ENCODE measurements at regions not wholly inside any gene's neighbourhood (a gene's known extent, or its start where the extent isn't known, plus 50 kb on each side); places are given as distances from the start of the nearest gene placed in this dataset.

DNA sequence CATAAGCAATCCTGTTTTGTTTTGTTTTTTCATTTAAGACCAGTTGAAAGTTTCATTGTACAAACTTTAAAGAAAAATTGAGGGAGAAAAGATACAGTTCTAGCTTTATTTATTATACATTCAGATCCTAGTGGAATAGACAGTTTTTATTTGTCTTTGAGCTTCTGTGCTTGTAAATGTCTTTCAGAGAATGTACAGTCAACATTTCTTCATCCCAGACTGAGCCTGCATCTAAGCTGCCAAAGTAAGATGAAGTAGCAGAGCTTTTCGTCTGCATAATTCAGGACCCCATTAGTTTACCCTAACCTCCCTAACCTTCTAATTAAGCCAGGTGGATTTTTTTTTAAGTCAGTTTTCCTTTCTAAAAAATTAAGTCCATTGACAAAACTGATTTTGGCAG lies 516.7 kb upstream of the HTR2A start:
- 48 to 65% methylated on average over 1 of the region's 1 CpG for WGBS, 2 donors
- H3K9me3 ChIP-seq = no peaks in the 10 kb centered on the region
- no peak overlapping the region for H3K4me3 ChIP-seq
- TF ChIP-seq POLR2AphosphoS5 (IDR thresholded peaks at IDR 0.05) = no peak
- TF ChIP-seq, protein P1, sequence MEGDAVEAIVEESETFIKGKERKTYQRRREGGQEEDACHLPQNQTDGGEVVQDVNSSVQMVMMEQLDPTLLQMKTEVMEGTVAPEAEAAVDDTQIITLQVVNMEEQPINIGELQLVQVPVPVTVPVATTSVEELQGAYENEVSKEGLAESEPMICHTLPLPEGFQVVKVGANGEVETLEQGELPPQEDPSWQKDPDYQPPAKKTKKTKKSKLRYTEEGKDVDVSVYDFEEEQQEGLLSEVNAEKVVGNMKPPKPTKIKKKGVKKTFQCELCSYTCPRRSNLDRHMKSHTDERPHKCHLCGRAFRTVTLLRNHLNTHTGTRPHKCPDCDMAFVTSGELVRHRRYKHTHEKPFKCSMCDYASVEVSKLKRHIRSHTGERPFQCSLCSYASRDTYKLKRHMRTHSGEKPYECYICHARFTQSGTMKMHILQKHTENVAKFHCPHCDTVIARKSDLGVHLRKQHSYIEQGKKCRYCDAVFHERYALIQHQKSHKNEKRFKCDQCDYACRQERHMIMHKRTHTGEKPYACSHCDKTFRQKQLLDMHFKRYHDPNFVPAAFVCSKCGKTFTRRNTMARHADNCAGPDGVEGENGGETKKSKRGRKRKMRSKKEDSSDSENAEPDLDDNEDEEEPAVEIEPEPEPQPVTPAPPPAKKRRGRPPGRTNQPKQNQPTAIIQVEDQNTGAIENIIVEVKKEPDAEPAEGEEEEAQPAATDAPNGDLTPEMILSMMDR (IDR thresholded peaks at IDR 0.05) = no peak
- TF ChIP-seq EP300 (IDR thresholded peaks at IDR 0.05) = no peak
- TF ChIP-seq POLR2A (IDR thresholded peaks at IDR 0.05) = no peak
- no peaks in the 10 kb centered on the region for H3K36me3 ChIP-seq
- H3K27me3 ChIP-seq = no peaks in the 10 kb centered on the region
- H3K27ac ChIP-seq = no peak overlapping the region
- intact Hi-C loops (cut with DNase I) = no loop called here
- no peaks in the 10 kb centered on the region for H3K4me1 ChIP-seq
- DNase-seq = no peak

DNA sequence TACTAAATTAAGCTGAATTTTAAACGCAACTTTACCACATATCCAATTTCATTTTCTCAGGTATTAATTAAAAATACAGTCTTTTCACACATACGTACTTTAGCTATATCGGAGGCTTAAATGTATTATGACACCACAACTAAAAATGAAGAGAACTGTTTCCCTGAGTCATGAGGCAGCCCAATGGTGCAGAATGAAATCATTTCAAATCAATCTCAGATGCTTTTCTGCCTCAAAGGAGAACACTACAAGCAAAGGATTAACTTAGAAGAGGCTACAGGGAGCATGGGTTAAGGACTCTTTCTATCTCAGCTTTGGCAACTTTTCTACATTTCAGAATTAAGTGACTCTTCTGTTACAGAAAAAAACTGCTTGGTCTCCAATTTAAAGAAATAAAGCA lies 516.3 kb upstream of the HTR2A start:
- no peaks in the 10 kb centered on the region for H3K36me3 ChIP-seq
- DNase-seq = no peak
- WGBS, 2 donors = 81 to 84% methylated on average over 3 of the region's 3 CpGs
- H3K27ac ChIP-seq = no peak overlapping the region
- no peaks in the 10 kb centered on the region for H3K27me3 ChIP-seq
- no peaks in the 10 kb centered on the region for H3K4me1 ChIP-seq
- no peak overlapping the region for H3K4me3 ChIP-seq
- TF ChIP-seq POLR2AphosphoS5 (IDR thresholded peaks at IDR 0.05) = no peak
- TF ChIP-seq, protein P1 (IDR thresholded peaks at IDR 0.05) = no peak
- no peaks in the 10 kb centered on the region for H3K9me3 ChIP-seq
- intact Hi-C loops (cut with DNase I) = no loop called here

DNA sequence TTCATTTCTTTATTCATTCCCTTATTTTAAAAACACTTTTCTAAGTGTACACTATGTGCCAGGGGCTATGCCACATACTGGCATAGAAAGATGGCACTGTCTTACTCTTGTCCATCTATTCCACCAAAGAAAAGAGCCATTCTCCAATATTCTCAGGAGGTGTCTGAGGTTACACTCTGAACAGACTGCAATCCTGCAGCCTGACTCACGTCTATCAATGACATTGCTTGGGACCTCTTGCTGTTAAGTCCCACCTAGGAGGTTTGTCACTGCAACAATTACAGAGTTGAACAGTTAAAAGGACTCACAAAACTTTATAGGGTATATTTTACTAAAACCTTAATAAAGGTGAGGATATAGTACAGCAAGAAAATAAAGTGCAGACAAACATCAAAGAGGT lies 512.9 kb upstream of the HTR2A start:
- TF ChIP-seq POLR2AphosphoS5 (IDR thresholded peaks at IDR 0.05) (no peak), EP300 (IDR thresholded peaks at IDR 0.05) (no peak), POLR2A (IDR thresholded peaks at IDR 0.05) (no peak)
- TF ChIP-seq, protein P1 (IDR thresholded peaks at IDR 0.05) = no peak
- Histone ChIP-seq H3K27me3 (no peaks in the 10 kb centered on the region), H3K36me3 (no peaks in the 10 kb centered on the region), H3K9me3 (no peaks in the 10 kb centered on the region), H3K4me3 (no peak overlapping the region), H3K4me1 (no peaks in the 10 kb centered on the region), H3K27ac (no peak overlapping the region)
- WGBS, 2 donors = 35 to 73% methylated on average over 1 of the region's 1 CpG
- intact Hi-C loops (cut with DNase I) = no loop called here
- DNase-seq = no peak

DNA sequence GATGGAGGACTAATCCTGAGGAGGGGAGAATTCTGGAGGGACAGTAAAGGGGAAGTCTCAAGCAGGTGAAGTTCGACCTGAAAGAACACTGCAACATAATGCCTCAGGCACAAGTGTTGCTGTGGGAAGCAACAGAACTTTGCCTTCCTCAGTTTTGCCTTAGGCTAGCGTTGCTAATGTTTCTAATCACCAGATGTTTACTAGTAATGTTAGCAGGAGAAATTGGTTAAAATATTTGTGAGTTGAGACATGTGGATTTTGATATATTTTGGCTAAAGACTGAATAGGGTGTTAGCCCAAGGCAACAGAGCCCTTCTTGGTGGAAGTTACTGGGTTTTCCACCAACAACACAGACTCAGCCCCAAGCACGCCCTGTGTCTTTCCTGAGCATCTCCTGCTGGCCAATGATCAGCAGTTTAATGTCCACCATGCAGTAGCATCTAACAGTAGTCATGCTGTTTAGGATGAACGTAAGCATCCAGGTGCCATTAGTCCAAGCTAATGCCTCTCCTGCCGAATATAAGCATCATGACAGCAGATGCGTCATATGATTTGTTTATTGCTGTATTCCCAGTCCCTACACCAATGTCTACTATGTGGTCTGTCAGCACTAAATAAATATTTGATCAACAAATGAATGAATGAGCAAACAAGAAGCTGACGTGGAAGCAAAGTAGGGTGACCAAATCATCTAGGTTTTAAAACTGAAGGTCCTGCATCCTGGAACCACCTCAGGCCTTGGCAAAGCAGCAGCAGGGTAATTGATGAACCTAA lies 511.9 kb upstream of the HTR2A start:
- Histone ChIP-seq H3K36me3 (no peaks in the 10 kb centered on the region), H3K27me3 (no peaks in the 10 kb centered on the region), H3K4me1 (no peaks in the 10 kb centered on the region), H3K9me3 (no peaks in the 10 kb centered on the region), H3K4me3 (no peak overlapping the region), H3K27ac (no peak overlapping the region)
- intact Hi-C loops (cut with DNase I) = no loop called here
- TF ChIP-seq, protein P1 (IDR thresholded peaks at IDR 0.05) = no peak
- no peak for TF ChIP-seq EP300 (IDR thresholded peaks at IDR 0.05)
- TF ChIP-seq POLR2A (IDR thresholded peaks at IDR 0.05) = no peak
- no peak for TF ChIP-seq POLR2AphosphoS5 (IDR thresholded peaks at IDR 0.05)
- no peak for DNase-seq
- 56 to 82% methylated on average over 7 of the region's 7 CpGs for WGBS, 2 donors

DNA sequence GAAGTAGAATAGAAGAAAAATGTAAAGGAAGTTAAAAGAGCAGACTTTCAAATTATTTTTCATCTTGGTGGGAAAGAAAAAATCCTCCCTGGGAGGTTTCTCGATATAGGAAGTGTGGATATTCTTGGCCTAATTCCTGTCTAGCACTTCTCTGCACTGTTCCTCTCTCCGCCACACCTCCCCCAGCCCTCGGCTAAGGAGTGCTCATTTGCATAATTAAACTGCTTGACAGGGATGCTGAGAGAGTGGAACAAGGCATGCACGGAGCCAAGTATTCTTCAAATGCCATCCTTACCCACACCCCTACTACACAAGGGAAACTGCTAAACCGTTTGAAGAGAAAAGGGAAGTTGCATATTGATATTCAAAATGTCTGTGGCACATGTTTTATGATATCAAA lies 511.0 kb upstream of the HTR2A start:
- DNase-seq = no peak
- WGBS, 2 donors = 57 to 60% methylated on average over 5 of the region's 5 CpGs
- intact Hi-C loops (cut with DNase I) = no loop called here
- TF ChIP-seq POLR2AphosphoS5 (IDR thresholded peaks at IDR 0.05) = no peak
- no peak for TF ChIP-seq EP300 (IDR thresholded peaks at IDR 0.05)
- TF ChIP-seq, protein P1 (IDR thresholded peaks at IDR 0.05) = no peak
- TF ChIP-seq POLR2A (IDR thresholded peaks at IDR 0.05) = no peak
- Histone ChIP-seq H3K27me3 (no peaks in the 10 kb centered on the region), H3K27ac (no peak overlapping the region), H3K9me3 (no peaks in the 10 kb centered on the region), H3K4me3 (no peak overlapping the region), H3K36me3 (no peaks in the 10 kb centered on the region), H3K4me1 (no peaks in the 10 kb centered on the region)

Measured in sigmoid colon (tissue), 6 donors.